ENCODE measurements at regions not wholly inside any gene's neighbourhood (a gene's known extent, or its start where the extent isn't known, plus 50 kb on each side); places are given as distances from the start of the nearest gene placed in this dataset.

- TF ChIP-seq, protein P1, sequence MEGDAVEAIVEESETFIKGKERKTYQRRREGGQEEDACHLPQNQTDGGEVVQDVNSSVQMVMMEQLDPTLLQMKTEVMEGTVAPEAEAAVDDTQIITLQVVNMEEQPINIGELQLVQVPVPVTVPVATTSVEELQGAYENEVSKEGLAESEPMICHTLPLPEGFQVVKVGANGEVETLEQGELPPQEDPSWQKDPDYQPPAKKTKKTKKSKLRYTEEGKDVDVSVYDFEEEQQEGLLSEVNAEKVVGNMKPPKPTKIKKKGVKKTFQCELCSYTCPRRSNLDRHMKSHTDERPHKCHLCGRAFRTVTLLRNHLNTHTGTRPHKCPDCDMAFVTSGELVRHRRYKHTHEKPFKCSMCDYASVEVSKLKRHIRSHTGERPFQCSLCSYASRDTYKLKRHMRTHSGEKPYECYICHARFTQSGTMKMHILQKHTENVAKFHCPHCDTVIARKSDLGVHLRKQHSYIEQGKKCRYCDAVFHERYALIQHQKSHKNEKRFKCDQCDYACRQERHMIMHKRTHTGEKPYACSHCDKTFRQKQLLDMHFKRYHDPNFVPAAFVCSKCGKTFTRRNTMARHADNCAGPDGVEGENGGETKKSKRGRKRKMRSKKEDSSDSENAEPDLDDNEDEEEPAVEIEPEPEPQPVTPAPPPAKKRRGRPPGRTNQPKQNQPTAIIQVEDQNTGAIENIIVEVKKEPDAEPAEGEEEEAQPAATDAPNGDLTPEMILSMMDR (IDR thresholded peaks at IDR 0.05; ENCODE audit: poor library complexity): no peak
- no peak for TF ChIP-seq EZH2 (IDR thresholded peaks at IDR 0.05; ENCODE audit: borderline replicate concordance)
These were observed 178.6 kb upstream of the CCDC54 start for GRCh38 chr3:107198581-107199181.
